ENCODE measurements at regions not wholly inside any gene's neighbourhood (a gene's known extent, or its start where the extent isn't known, plus 50 kb on each side); places are given as distances from the start of the nearest gene placed in this dataset.
"Not testable (repeated sequence)": the region's sequence is repeated elsewhere in the genome, so short reads cannot be mapped to it uniquely, and the experiment has no call there.

GRCh38 chr20:25797062-25797461 is 100.4 kb upstream of the ZNF337 start:
- H3K4me1 ChIP-seq (ENCODE audit: control insufficient read depth in 4 of 4, insufficient read depth in 4 of 4, low read length in 3 of 4); H3K9me3 ChIP-seq (ENCODE audit: control insufficient read depth in 4 of 4, low read length in 3 of 4); DNase-seq (ENCODE audit: low spot score); H3K36me3 ChIP-seq (ENCODE audit: control insufficient read depth in 4 of 4, insufficient read depth in 3 of 4, low read depth in 1 of 4, low read length in 3 of 4); H3K27ac ChIP-seq (ENCODE audit: low read depth in 1 of 2, low read length in 2 of 2); H3K9ac ChIP-seq (ENCODE audit: low read depth in 1 of 2, low read length in 2 of 2); H3K4me3 ChIP-seq (ENCODE audit: low read depth in 1 of 3, low read length in 3 of 3); H3K27me3 ChIP-seq (ENCODE audit: control insufficient read depth in 4 of 4, insufficient read depth in 4 of 4, low read length in 3 of 4): not testable (repeated sequence)
- no CpG with 5 or more reads among the region's 10 CpGs for WGBS

- not testable (repeated sequence) for H3K27ac ChIP-seq (ENCODE audit: low read depth in 1 of 2, low read length in 2 of 2); H3K36me3 ChIP-seq (ENCODE audit: control insufficient read depth in 4 of 4, insufficient read depth in 3 of 4, low read depth in 1 of 4, low read length in 3 of 4); H3K9ac ChIP-seq (ENCODE audit: low read depth in 1 of 2, low read length in 2 of 2); H3K4me3 ChIP-seq (ENCODE audit: low read depth in 1 of 3, low read length in 3 of 3); H3K27me3 ChIP-seq (ENCODE audit: control insufficient read depth in 4 of 4, insufficient read depth in 4 of 4, low read length in 3 of 4); H3K4me1 ChIP-seq (ENCODE audit: control insufficient read depth in 4 of 4, insufficient read depth in 4 of 4, low read length in 3 of 4); DNase-seq (ENCODE audit: low spot score); H3K9me3 ChIP-seq (ENCODE audit: control insufficient read depth in 4 of 4, low read length in 3 of 4)
- WGBS, result 89% methylated on average over 3 of the region's 3 CpGs
Measured at GRCh38 chr20:25777241-25777640, 80.6 kb upstream of the ZNF337 start.

- not testable (repeated sequence) for H3K9ac ChIP-seq (ENCODE audit: low read depth in 1 of 2, low read length in 2 of 2); H3K36me3 ChIP-seq (ENCODE audit: control insufficient read depth in 4 of 4, insufficient read depth in 3 of 4, low read depth in 1 of 4, low read length in 3 of 4); H3K27ac ChIP-seq (ENCODE audit: low read depth in 1 of 2, low read length in 2 of 2); H3K9me3 ChIP-seq (ENCODE audit: control insufficient read depth in 4 of 4, low read length in 3 of 4); H3K4me3 ChIP-seq (ENCODE audit: low read depth in 1 of 3, low read length in 3 of 3); H3K27me3 ChIP-seq (ENCODE audit: control insufficient read depth in 4 of 4, insufficient read depth in 4 of 4, low read length in 3 of 4); DNase-seq (ENCODE audit: low spot score); H3K4me1 ChIP-seq (ENCODE audit: control insufficient read depth in 4 of 4, insufficient read depth in 4 of 4, low read length in 3 of 4)
- WGBS, result 88% methylated on average over 24 of the region's 24 CpGs
Measured at GRCh38 chr20:25774711-25775110, 78.1 kb upstream of the ZNF337 start.

GRCh38 chr20:25774203-25774602 is 77.5 kb upstream of the ZNF337 start:
- not testable (repeated sequence) for H3K36me3 ChIP-seq (ENCODE audit: control insufficient read depth in 4 of 4, insufficient read depth in 3 of 4, low read depth in 1 of 4, low read length in 3 of 4); H3K9ac ChIP-seq (ENCODE audit: low read depth in 1 of 2, low read length in 2 of 2); H3K9me3 ChIP-seq (ENCODE audit: control insufficient read depth in 4 of 4, low read length in 3 of 4); H3K27me3 ChIP-seq (ENCODE audit: control insufficient read depth in 4 of 4, insufficient read depth in 4 of 4, low read length in 3 of 4); DNase-seq (ENCODE audit: low spot score); H3K4me1 ChIP-seq (ENCODE audit: control insufficient read depth in 4 of 4, insufficient read depth in 4 of 4, low read length in 3 of 4); H3K4me3 ChIP-seq (ENCODE audit: low read depth in 1 of 3, low read length in 3 of 3); H3K27ac ChIP-seq (ENCODE audit: low read depth in 1 of 2, low read length in 2 of 2)
- WGBS, result 94% methylated on average over 13 of the region's 18 CpGs

- not testable (repeated sequence) for H3K9ac ChIP-seq (ENCODE audit: low read depth in 1 of 2, low read length in 2 of 2); H3K4me3 ChIP-seq (ENCODE audit: low read depth in 1 of 3, low read length in 3 of 3); H3K27me3 ChIP-seq (ENCODE audit: control insufficient read depth in 4 of 4, insufficient read depth in 4 of 4, low read length in 3 of 4); H3K27ac ChIP-seq (ENCODE audit: low read depth in 1 of 2, low read length in 2 of 2); DNase-seq (ENCODE audit: low spot score); H3K36me3 ChIP-seq (ENCODE audit: control insufficient read depth in 4 of 4, insufficient read depth in 3 of 4, low read depth in 1 of 4, low read length in 3 of 4); H3K4me1 ChIP-seq (ENCODE audit: control insufficient read depth in 4 of 4, insufficient read depth in 4 of 4, low read length in 3 of 4); H3K9me3 ChIP-seq (ENCODE audit: control insufficient read depth in 4 of 4, low read length in 3 of 4)
- WGBS, result 97% methylated on average over 3 of the region's 3 CpGs
Measured at GRCh38 chr20:25772437-25772836, 75.8 kb upstream of the ZNF337 start.

GRCh38 chr20:25771818-25772217 is 75.2 kb upstream of the ZNF337 start:
- not testable (repeated sequence) for H3K27me3 ChIP-seq (ENCODE audit: control insufficient read depth in 4 of 4, insufficient read depth in 4 of 4, low read length in 3 of 4); H3K9me3 ChIP-seq (ENCODE audit: control insufficient read depth in 4 of 4, low read length in 3 of 4); DNase-seq (ENCODE audit: low spot score); H3K27ac ChIP-seq (ENCODE audit: low read depth in 1 of 2, low read length in 2 of 2); H3K36me3 ChIP-seq (ENCODE audit: control insufficient read depth in 4 of 4, insufficient read depth in 3 of 4, low read depth in 1 of 4, low read length in 3 of 4); H3K4me3 ChIP-seq (ENCODE audit: low read depth in 1 of 3, low read length in 3 of 3); H3K4me1 ChIP-seq (ENCODE audit: control insufficient read depth in 4 of 4, insufficient read depth in 4 of 4, low read length in 3 of 4); H3K9ac ChIP-seq (ENCODE audit: low read depth in 1 of 2, low read length in 2 of 2)
- WGBS, result no CpG with 5 or more reads among the region's 1 CpG
